ENCODE measurements at regions not wholly inside any gene's neighbourhood (a gene's known extent, or its start where the extent isn't known, plus 50 kb on each side); places are given as distances from the start of the nearest gene placed in this dataset.

DNA sequence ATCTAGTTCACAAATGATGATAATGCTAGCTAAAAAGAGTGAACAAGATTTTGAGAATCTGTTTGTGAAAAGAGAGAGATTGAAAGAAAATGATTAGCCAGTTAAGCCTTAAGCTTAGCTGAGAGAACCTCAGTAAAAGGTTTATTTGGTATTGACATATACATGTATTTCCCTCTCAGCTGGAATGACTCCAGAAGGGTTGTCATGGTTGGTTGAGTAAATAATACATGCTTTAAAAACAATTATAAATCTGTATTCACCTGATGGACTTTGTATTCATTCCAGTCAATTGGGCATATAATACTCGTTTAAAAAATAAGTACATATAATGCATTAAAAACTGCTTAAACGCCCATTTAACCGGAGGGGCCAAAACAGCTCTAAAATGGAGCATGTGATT lies 181.4 kb downstream of the GRB14 start:
- peak; percentile 31 for DNase-seq

DNA sequence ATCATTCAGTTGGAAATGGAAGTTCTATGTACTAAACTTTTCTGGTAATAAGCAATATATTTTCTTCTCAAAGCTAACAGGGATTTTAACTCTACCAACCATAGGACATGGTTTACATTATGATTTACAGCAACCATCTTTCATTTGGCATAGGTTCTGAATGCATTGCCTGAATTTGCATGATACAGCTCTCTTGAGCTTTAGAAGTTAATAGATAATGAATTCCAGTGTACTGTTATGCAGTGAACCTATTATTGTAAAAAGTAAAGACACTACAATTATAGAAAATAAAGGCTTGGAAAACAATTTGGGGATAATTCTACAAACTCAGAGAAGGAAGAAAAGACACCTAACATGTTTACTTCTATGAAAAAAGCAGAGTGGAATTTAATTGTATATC lies 182.0 kb downstream of the GRB14 start:
- no peak for DNase-seq

DNA sequence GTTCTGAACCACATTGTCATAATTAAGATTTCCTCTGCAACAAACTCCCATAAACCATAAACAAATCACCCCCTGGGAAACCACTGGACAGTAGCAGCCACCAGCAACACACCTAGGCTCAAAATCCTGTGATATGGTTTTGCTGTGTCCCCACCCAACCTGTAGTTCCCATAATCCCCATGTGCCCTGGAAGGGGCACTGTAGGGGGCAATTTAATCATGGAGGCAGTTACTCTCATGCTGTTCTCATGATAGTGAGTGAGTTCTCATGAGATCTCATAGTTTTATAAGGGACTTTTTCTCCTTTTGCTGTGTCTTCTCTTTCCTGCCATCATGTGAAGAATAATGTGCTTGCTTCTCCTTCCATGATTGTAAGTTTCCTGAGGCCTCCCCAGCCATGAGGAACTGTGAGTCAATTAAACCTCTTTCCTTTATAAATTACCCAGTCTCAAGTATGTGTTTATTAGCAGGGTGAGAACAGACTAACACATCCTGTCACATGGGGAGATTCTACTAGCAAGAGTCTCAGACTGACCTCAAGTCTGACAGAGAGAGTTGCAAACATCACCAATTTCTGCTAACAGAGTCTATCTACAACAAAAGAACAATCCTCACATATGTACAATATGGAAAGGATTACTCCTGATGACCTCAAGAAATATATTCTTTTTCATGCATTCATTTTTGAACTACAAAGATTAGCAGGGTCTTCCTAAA lies 182.6 kb downstream of the GRB14 start:
- DNase-seq = no peak

DNA sequence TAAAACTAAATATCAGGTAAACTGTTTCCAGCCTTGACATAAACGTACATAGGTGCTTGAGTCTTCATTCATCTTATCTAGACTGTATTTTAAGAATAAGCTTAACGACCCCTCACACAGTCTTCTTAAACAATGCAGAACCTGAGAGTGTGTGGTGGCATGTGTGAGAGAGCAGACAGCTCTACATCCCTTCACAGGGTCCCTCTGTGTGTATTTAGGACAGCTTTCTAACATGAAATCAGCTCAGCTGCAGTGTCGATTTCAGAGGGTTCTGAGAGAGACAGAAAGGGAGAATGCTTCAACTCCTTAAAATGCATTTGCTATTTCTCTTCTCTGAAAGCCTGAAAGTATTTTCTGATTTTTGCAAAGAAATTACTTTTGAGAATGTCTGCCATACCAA lies 185.2 kb downstream of the GRB14 start:
- no peak for DNase-seq

DNA sequence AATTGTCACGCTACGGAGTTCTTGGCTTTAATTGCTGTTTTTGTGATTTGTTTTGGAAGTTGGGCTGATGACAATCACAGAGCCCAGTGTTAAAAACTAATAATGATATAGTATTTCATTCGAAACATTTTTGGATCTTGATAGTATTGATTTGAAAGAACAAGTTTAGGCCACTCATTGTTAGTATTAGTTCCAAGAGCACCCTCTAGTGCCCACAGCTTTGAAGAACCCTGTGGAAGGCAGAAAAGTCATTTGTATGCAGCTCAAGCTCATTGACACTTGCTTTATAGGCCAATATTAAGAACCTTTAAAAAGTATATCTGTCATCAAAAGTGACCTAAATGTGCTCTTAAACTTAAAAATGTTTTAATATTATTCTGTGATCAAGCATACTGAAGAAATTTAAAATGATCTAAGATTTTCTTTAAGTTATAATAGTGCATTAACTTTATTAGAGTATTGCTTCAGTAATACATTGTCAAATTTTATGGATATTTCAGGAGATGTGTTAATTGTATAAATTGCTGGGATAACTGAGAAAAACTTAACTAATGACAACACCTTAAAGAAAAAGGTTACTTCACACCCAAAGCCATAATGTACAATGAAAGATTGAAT lies 191.0 kb downstream of the GRB14 start:
- DNase-seq = peak; percentile 48

DNA sequence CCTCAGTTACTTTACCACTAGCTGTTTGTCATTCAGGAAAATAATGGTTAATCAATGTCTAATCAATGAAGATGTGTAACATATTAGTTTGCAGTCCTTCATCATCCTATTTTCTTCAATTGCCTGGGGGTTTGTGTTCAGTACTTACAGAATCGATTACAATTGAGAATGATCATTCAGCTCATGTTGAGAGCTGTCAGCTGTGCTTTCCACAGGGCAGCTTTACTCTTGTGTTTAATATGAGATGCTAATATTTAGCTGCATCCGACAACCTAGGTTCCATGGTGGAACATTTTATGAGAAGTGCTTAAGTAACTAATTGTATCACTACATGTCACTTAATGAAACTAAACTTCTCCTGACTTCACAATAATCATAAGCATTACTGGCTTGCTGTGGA lies 191.9 kb downstream of the GRB14 start:
- no peak for DNase-seq

DNA sequence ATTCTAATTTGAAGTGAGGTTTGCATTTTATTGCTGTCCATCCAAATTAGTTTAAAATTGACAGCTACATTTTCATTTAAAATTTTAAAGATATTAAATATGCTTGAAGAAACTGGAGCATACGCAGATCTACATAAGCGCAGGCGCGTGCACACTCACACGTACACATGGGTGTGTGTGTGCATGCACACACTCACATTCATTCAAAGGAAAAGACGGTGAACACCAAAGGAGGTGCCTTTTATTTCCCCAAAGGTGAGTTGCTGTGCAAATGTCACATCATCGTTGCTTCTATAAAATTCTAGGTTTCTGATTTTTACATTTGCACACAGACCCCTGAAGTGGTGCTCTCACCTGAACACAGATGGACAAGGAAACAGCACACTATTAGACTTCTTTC lies 194.2 kb downstream of the GRB14 start:
- no peak for DNase-seq

DNA sequence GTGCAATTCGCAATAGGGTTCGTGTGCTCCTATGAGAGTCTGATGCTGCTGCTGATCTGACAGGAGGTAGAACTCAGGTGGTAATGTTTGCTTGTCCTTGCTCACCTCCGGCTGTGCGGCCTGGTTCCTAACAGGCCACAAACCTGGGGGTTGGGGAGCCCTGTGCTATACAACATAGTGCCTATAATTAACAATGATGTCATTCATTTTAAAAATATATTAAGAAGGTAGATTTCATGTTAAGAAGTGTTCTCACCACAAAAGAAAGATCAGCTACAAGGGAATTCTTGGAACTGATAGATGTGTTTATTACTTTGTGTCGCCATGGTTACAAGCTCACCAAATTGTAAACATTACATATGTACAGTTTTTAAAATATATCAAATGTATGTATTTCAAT lies 200.5 kb downstream of the GRB14 start:
- DNase-seq = no peak

DNA sequence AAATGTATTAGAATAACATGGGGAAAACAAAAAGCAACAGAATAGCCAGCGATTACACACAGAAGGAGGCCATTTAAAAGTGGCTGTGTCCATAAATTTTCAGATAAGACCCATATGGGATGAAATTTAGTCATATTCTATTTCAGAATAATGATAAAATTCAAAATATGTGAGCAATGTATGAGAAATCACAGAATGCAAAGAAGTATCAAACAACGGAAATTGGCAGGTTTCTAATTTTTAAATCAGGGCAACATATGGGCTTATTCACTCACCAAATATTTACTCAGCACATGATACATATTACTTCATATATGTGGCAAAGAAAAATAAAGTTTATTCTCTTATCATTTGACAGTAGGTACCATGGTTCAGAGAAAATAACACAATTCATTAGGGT lies 208.5 kb downstream of the GRB14 start:
- DNase-seq = no peak

DNA sequence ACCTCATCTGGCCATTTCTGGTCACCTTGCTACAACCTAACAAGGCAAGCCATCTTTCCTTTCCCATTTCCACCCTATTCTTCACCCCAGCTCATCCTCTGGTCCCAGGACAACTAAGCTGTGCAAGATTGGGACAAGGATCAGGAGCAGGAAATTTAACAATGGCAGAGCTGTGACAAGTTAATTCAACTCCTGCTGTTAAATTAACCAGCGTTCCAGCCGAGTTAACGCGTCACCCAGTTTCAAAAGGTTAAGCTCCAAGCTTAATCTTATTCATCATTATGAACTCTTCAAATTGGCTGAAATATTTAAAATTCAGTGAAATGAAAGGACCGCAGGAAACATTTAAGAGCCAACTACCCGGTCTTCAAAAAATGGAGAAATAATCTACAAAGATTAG lies 231.9 kb downstream of the GRB14 start:
- no peak for DNase-seq

DNA sequence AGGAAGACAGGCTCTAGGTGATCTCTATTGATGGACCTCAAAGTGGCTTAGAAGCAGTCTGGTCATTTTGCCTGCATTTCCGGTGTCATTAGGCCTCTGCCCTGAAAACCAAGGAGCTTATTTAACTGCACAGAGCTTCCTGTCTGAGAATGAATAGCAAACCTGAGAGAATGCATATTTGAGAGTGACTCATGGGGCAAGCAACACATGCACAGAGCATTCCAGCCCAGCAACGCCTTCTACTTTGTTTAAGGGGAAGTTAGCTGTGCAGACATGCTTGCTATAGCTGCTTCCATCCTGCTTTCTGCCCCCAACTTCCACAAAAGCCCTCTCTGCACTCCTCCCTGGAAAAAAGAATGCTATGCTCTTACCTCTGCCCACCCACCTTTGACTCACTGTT lies 232.8 kb downstream of the GRB14 start:
- DNase-seq = no peak

DNA sequence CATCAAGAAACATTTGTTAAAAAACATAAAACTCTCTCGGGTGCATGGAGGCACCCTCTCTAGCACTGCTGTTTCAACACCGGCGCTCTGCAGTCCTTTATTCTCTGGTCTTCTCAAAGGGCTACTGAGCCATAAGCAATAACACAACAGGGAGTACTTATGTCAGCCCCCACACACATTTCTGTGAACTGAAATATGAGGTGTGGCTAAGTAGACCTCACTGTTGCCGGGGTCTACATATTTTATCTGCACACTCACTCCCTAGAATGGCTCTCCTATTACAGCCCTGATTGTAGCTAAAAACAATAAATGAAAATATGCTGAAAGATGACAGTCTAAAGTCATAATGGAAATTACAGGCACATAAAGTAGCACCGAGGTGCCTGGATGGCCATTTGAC lies 235.1 kb downstream of the GRB14 start:
- DNase-seq = no peak

DNA sequence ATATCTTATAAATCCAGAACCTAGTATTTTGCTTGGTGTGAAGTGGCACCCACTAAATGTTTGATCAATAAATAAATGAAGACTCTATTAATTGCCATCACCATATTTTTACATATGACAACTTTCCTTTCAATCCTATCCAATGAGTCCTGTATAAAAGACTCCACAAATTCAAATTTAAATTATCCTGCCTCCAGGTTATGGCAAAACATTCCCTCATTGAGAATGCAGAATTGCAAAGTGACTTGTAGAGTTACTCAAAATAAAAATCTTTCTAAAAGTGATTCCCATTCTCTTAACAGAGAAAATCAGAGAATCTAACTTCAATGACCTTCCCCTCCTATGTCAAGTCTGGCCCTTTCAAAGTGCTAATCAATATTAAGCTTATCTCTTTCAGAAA lies 236.8 kb downstream of the GRB14 start:
- DNase-seq = no peak

DNA sequence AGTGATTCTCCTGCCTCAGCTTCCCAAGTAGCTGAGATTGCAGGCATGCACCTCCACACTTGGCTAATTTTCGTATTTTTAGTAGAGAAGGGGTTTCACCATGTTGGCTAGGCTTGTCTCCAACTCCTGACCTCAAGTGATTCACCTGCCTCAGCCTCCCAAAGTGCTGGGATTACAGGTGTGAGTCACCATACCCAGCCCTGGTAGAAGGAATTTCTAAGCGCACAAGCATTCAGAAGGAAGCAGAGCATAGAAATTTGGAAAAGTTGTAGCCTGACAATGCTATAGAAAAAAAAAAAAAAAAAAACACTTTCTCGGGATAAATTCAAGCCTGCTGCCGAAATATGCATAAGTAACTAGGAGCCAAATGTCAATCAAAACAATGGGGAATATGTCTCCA lies 249.4 kb downstream of the GRB14 start:
- DNase-seq = no peak

DNA sequence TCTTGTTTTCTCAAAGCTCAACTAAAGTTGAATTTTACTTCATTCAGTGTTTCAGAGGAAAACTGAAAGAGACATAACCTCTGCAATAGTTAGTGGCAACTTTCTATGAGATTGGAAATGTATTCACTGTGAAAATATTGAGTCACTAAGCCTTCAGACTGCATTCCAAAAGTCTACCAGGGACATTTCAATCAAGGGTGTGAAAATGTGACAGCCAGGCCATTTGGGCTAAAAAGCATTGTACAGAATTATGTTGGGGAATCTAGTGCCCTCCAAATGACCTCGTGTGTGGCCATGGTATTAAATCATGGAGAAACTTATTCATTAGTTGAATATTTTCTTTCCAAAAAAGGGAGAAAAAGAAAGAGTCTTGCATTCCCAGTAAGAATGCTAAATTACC lies 251.9 kb downstream of the GRB14 start:
- no peak for DNase-seq

DNA sequence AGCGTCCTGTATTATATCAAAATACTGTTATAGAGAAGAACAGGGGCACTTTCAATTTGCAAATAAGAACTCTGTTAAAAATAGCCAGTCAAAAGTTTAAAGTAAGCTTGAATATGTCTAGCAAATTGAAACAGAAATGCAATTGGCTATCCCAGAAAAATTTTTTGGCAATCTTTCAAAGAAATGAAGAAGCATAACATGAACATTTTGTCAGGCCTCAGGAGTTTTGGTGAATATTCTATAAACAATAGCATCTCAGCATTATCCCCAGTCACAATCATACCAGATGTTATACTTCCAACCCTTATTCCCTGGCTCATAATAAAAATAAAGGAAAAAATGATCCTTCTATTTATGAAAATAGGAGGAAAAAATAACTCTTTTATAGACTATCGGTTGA lies 252.4 kb downstream of the GRB14 start:
- DNase-seq = no peak

DNA sequence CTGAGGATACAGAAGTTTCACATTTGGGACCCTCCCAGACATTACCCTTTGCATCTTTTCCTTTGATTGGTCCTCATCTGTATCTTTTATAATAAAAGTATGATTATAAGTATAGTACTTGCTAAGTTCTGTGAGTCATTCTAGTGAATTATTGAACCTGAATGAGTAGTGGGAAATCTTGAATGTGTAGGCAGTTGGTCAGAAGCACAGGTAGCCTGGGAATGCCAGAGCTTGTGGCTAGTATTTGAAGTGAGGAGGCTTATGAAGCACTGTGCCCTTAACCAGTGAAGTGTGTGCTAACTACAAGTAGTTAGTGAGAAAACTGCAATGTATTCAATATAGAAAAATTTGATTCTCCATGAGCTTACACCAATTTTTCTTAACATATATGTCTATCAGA lies 257.6 kb downstream of the GRB14 start:
- no peak for DNase-seq

DNA sequence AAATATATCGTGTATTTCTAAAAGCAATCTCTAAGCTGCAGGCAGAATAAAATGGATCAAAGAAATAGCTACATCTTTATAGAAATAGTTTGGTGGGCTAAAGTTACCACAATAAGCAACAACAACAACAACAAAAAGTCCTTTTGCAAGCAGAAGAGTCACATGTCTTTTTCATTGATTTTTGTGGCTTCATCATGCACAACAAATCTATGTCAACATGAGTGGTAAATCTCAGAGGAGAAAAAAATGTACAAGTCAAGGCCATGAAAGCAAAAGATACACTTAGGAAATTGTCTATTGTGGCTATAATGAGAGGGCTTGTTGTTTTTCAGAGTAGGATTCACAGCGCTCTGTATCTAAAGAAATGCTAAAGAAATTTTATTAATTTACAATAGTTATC lies 269.7 kb downstream of the GRB14 start:
- DNase-seq = no peak

DNA sequence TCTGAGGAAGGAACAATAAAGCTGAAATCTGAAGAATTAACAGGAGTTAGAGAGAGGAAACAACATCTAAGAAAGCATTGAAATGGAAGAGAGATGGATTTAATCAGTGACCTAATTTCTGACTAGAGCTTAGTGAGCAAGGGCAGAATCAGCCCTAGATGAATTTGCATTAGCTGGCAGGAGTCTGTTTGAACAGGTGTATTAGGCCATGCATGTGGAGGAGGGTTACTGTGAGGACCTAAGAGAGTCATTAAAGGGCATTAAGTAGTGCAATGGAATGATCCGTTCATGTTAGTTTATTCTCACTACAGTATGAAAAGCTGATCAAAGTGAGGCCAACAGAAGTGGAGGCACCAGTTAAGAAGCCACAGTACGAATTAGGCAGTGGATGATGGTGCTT lies 285.3 kb downstream of the GRB14 start:
- no peak for DNase-seq

DNA sequence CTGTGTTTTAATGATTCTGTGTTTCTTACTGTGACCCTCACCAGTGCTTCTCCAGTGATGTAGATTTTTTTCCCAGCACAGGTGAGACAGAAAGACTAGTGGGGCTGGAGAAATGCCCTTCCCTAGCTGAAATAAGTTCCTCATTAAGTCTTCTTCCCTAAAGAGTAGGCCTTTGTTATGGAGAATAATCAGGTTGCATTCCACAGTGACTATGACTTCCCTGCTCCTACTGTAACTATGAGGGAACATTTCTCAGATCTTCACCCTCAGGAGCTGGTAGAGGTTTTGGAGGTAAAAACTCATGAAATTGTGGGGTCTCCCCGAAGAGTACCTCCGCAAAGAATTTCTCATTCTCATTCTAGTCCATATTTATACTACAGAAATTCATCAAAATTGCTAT lies 286.2 kb downstream of the GRB14 start:
- no peak for DNase-seq

DNA sequence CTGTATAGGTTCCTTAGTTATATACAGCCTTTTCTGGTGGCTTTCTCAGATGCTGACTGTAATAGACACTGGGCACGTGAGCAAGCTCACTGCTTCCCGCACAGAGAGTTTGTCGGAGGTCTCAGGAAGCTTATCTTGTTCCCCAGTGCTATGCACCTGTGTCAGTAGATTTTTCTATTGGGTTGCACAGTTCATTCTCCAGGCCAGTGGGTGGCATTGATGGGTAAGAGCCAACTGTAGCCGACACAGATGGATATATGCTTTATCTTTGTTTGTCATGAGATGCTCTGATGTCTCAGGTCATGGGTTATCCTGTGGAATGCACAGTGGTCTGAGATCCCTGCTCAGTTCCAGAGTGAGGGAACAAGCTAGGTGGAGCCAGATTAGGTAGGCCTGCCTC lies 293.0 kb downstream of the GRB14 start:
- DNase-seq = no peak

DNA sequence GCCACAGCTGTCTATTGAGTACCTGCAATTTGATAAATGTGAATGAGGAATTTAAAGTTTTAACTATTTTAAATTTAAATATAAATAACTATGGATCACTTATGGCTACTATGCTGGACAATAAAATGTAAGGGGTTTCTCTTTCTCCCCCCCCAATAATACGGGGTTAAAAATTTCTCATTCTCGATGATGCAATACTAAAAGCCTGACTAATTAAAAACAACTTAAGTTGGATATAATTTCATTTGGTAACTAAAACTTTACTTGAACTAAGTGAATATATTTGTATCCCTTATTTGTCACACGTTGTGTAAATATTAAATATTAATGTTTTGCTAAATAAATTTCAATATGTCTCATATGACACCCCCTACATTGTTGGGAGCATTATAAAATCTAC lies 297.3 kb downstream of the GRB14 start:
- no peak for DNase-seq

DNA sequence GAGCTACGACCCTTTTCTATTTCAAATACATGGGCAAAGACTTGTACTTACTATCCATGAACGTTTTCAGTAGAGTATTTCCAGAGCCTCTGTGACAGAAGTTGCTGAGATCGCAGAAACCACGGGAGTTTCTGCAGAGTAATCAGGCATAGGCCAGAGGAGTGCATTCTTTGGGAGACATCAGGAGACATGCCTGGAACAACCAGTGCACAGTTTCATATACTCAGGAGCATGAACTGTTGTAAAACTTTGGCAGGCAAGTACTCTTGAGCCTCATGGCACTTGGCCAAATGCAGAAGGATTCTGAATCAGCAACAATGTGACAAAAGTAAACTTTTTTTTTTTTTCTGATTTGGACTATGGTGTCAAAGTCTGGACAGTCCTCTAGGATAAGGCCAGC lies 307.1 kb downstream of the GRB14 start:
- no peak for DNase-seq

DNA sequence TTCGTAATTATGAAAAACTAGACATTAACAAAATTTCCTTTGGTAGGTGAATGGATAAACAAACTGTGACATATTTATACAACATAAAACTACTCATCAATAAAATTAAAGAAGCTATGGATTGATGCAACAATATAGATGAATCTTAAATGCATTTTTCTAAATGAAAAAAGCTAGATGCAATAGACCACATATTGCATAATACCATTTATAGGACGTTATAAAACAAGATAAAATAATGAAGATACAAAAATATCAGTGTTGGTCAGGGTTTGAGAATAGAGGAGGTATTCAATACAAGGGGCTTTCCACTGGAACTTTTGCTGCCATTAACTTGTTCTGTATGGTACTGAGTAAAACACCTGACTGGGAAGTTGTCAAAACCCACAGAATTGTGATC lies 314.4 kb downstream of the GRB14 start:
- DNase-seq = no peak

DNA sequence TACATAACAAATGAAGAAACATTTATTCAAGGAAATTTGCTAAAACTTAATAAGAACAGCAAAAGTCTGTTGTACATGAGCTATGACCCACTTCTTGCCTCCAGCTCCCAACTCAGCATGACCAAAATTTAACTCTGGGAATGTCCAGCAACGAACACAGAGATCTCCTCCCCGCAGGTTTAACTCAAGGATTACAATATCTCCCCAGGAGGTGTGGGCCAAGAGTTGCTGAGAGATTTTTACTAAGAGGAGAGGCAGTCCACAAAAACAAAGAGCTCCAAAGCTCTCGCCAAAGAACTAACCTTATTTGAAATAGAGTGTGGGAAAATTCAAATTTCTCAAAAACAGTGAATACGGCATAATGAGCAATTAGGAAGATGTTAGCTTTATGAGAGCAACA lies 318.5 kb downstream of the GRB14 start:
- no peak for DNase-seq

Data from COR-L47 (cell line).